ENCODE measurements at regions not wholly inside any gene's neighbourhood (a gene's known extent, or its start where the extent isn't known, plus 50 kb on each side); places are given as distances from the start of the nearest gene placed in this dataset.
"Not testable (repeated sequence)": the region's sequence is repeated elsewhere in the genome, so short reads cannot be mapped to it uniquely, and the experiment has no call there.

DNA sequence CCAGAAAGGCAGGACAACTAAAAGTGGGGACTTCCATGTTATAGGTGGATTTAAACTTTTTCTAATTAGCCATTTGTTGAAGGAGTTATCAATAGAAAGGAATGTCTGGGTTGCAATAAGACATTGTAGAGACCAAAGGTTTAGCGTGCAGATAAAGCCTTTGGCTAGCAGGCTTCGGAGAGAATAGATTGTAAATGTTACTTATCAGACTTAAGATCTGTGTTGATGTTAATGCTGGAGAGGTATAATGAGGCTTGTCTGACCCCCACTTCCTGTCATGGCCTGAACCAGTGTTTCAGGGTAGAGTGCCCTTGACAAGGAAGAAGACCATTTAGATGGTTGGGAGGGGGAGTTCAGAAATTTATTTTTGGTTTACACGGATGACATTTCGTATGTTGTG lies 67.1 kb upstream of the SPIN4 start:
- H3K4me3 ChIP-seq (ENCODE audit: low read depth, low read length) = no peak overlapping the region
- TF ChIP-seq, protein P1, sequence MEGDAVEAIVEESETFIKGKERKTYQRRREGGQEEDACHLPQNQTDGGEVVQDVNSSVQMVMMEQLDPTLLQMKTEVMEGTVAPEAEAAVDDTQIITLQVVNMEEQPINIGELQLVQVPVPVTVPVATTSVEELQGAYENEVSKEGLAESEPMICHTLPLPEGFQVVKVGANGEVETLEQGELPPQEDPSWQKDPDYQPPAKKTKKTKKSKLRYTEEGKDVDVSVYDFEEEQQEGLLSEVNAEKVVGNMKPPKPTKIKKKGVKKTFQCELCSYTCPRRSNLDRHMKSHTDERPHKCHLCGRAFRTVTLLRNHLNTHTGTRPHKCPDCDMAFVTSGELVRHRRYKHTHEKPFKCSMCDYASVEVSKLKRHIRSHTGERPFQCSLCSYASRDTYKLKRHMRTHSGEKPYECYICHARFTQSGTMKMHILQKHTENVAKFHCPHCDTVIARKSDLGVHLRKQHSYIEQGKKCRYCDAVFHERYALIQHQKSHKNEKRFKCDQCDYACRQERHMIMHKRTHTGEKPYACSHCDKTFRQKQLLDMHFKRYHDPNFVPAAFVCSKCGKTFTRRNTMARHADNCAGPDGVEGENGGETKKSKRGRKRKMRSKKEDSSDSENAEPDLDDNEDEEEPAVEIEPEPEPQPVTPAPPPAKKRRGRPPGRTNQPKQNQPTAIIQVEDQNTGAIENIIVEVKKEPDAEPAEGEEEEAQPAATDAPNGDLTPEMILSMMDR (IDR thresholded peaks at IDR 0.05; ENCODE audit: borderline replicate concordance, insufficient read depth, low read depth, low read length) = no peak

DNA sequence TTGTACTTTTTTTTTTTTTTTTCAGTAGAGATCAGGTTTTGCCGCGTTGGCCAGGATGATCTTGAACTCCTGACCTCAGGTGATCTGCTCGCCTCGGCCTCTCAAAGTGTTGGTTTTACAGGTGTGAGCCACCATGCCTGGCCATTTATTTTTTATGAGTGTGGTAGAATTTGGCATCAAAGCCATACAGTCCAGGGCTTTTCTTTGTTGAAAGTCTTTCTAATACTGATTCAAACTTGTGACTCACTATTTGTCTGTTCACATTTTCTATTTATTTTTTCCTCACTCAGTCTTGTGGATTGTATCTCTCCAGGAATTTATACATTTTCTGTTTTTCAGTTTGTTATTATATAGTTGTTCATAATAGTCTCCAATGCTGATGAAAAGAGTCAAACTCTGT lies 66.5 kb upstream of the SPIN4 start:
- no peak overlapping the region for H3K4me3 ChIP-seq (ENCODE audit: low read depth, low read length)
- TF ChIP-seq, protein P1 (IDR thresholded peaks at IDR 0.05; ENCODE audit: borderline replicate concordance, insufficient read depth, low read depth, low read length) = no peak

DNA sequence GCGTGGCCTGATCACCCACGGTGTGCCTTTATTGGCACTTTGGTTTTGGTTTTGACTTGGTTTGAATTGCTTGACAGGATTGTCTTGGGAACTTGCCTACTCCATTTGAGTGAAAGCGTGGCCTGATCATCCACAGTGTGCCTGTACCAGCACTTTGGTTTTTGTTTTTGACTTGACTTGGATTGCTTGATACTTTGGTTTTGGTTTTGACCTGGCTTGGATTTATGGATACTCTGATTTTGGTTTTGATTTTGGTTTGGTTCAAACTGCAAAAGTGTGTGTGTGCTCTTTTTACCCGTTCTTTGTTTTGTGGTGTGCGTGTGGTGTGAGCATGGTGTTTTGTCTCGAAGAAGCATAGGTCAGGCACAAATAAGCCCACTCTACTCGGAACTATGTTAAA lies 58.8 kb upstream of the SPIN4 start:
- H3K4me3 ChIP-seq (ENCODE audit: low read depth, low read length) = not testable (repeated sequence)

DNA sequence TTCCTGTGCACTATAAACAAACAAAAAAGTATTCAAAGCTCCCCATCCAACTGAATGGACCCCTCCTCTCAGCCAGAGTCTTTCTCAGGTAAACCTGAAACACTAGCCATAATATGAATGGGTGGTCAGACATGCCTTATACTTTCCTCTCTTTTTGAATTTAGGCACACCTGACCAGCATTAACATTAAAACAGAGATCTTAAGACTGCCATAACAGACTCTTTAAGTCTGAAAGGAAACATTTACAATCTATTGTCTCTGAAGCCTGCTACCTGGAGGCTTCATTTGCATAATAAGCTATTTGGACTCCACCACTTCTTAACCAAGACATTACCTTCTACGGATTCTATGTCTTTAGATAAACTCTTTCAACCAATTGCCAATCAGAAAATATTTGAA lies 56.9 kb upstream of the SPIN4 start:
- H3K4me3 ChIP-seq (ENCODE audit: low read depth, low read length) = no peak overlapping the region
- TF ChIP-seq, protein P1 (IDR thresholded peaks at IDR 0.05; ENCODE audit: borderline replicate concordance, insufficient read depth, low read depth, low read length) = no peak

DNA sequence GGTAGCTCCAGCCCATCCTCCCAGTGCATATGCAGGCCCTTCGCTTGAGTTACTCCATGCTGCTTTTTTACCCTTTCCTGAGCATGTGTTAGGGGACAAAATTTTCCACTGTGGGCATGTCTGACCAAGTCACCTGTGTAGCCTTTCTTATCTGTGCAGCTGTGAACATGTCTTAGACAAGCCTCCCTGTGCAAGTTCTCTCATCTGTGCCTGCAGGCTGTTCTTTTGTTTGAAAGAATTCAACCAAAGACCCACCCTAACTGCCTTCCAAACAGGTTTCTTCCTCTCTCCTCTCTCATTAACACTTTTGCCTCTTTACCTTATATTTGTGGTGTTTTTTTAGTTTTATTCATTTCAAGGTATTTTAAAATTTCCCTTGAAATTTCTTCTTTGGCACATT lies 53.2 kb upstream of the SPIN4 start:
- TF ChIP-seq, protein P1 (IDR thresholded peaks at IDR 0.05; ENCODE audit: borderline replicate concordance, insufficient read depth, low read depth, low read length) = no peak
- H3K4me3 ChIP-seq (ENCODE audit: low read depth, low read length) = no peak overlapping the region

DNA sequence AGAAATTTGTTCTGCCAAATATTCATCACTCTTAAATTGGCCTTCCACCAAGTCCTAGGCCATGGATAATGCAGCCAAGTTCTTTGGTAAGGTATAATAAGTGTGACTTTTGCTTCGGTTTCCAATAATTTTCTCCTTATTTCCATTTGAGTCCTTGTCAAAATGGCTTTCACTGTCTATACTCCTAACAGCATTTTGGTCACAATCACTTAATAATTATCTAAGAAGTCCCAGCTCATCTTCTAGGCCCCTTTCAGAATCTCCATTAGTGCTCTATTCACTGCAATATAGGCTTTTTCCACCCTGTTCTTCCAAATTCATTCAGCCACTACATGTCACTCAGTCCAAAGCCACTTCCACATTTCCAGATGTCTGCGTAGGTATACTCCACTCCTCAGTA lies 51.0 kb upstream of the SPIN4 start:
- H3K4me3 ChIP-seq (ENCODE audit: low read depth, low read length) = no peak overlapping the region
- TF ChIP-seq, protein P1 (IDR thresholded peaks at IDR 0.05; ENCODE audit: borderline replicate concordance, insufficient read depth, low read depth, low read length) = no peak

Data from GM12875 (cell line).